DOHH2 (cell line): ENCODE measurements at regions not wholly inside any gene's neighbourhood (a gene's known extent, or its start where the extent isn't known, plus 50 kb on each side); places are given as distances from the start of the nearest gene placed in this dataset.

Source experiments
- CTCF ChIP-seq: fragments of 200-600 bp; sonication (generic); IDR thresholded peaks from one replicate; pipeline ENCODE4 v1.5.1; 2014; ENCODE audit warnings: antibody characterized with exemption, mild to moderate bottlenecking, low read depth, low read length; ENCODE audit not compliant: poor library complexity, severe bottlenecking
- EZH2phosphoT487 ChIP-seq: fragments of 200-600 bp; sonication (generic); IDR thresholded peaks from 2 replicates; pipeline ENCODE4 v1.6.1; 2017; ENCODE audit warnings: borderline replicate concordance, mild to moderate bottlenecking, antibody characterized with exemption, low read length, moderate library complexity, mixed read lengths

DNA sequence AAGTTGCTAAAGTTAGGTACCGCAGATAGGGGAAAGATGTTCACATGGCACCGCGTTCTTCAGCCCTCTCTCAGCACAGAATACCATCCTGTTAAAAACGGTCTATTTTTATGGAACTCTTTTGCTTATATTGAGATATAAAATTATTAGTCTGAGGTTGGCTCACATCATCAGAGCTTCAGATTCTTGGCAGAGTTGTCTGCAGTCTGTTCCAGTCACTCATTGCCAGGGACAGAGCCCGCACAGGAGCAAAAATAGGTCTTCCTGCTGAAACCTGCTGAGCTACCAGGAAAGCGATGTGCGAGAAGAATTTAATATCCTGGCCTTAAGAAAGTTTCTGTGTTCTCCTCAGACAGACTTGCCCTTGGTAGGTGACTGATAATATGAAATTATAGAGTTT is 249.8 kb downstream of the VRK1 start:
- no peak for TF ChIP-seq CTCF
- no peak for TF ChIP-seq EZH2phosphoT487
